GM19395 (cell line): ENCODE measurements at regions not wholly inside any gene's neighbourhood (a gene's known extent, or its start where the extent isn't known, plus 50 kb on each side); places are given as distances from the start of the nearest gene placed in this dataset.

Source experiments
- ATAC-seq: cut with Tn5 transposase; IDR thresholded peaks from one replicate; pipeline ENCODE4 v1.9.1; 2021; ENCODE audit warnings: mild to moderate bottlenecking, moderate library complexity; ENCODE audit not compliant: unreplicated experiment

GRCh38 chr5:133668458-133668857 is 56.1 kb upstream of the FSTL4 start:
- no peak for ATAC-seq

DNA sequence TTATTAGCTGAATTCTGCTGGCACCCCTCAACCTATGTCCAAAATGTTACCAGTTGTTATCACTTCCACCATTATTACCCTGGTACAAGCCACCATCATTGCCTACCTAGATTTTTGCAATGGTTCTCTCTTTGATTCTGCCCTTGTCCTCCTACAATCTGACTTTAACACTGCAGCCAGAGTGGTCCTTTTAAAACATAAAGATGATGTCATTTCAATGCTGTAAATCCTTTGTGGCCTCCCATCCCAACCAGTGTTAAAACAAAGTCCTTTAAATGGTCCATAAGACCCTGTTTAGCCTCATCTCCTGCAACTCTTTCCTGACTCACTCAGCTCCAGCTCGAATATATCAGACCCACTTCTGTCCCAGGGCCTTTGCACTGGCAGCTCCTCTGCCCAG is 54.9 kb upstream of the FSTL4 start:
- ATAC-seq: no peak

GRCh38 chr5:133665571-133665970 is 53.2 kb upstream of the FSTL4 start:
- no peak for ATAC-seq

DNA sequence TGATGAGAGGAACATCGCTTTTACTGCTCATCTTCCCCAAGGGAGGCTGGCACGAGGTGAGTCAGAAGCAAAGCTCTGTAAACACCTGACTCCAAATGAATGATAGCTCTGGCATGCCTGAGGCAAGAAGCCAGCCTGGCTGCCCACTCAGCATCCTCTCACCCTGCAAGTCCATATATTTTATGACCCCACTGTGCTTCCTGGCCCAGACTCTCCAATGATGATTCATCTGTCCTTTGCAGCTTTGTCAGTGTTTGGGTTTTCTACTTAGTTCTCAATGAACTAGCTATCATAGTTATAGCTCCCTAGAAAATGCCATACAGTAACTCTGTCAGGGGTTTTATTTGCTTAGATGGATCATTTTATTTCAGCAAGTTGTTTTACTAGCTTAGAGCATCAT is 52.1 kb upstream of the FSTL4 start:
- no peak for ATAC-seq

- ATAC-seq: no peak
Observed at GRCh38 chr5:133663397-133664054, 51.2 kb upstream of the FSTL4 start.

GRCh38 chr5:133662578-133662977 is 50.2 kb upstream of the FSTL4 start:
- no peak for ATAC-seq
